NK-92 treated with Interleukin-12 subunit alpha and Interleukin-12 subunit beta, amount 100 ng/mL, for 24 hours (cell line): ENCODE measurements at regions not wholly inside any gene's neighbourhood (a gene's known extent, or its start where the extent isn't known, plus 50 kb on each side); places are given as distances from the start of the nearest gene placed in this dataset.

Source experiments
- DNase-seq: peaks from one replicate; lab custom pipeline; 2025; lab: John Stamatoyannopoulos, UW

GRCh38 chr6:44679438-44680201 is 292.1 kb downstream of the CDC5L start:
- DNase-seq, result no peak

DNA sequence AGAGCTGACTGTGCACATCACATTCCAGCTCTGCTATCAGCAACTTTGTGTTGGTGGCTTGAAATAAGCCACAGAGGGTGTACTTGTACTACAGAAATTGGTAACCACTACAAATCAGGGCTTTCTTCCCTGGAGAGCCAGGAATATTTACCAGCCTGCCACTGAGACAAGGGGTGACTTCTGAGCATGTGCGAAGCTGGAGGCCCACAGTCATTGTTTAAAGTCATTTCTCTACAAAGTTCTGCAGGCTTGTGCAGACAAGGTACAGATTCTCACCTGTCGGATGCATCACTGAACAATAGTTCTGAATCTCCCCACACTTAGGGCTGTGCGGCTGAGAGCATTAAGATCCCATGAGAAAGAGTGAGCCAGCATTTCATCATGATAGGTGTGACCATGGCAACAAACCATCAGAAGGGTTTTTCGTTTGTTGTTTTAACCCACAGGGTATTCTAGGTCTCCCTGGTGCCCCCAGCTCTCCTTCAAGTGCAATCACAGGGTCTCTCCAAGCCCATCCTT is 292.8 kb downstream of the CDC5L start:
- DNase-seq, result no peak

DNA sequence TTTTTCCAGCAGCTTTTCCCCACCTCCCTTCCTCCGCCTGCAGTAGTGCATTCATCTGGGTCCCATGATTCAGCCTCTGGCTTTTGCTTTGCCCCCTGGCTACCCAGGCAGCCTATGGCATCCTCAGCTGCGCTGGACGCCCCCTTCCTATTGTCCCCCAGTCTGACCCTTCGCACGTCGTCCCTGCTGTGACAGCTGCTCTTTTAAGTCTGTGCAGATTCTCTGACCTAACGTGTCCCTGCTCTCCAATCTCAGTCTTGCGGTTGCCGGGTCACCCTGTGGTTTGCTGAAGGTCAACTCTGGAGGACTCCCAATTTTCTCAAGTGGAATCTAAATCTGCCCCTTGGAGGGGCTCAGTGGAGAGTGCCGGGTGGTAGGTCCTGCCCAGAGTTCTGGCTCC is 294.3 kb downstream of the CDC5L start:
- DNase-seq, result no peak

DNA sequence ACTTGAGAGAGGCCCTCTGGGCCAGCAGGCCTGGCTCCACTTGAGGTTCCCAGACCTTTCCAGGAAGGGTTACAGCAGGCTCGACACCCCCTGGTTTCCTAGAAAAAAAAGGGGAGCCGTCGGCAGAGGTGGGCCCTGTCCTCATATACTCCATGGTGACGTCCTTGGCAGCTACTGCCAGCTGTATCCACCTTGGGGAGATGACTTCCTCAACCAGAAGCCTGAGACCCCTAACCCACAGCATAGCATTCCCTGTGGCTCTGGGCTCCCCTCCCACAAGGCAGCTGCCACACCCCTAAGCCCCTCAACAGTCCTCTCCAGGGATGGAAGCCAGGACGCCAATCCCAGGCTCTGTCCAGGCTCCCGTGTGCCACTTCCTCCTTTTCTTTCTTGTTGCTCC is 294.8 kb downstream of the CDC5L start:
- no peak for DNase-seq

GRCh38 chr6:44682987-44683779 is 295.7 kb downstream of the CDC5L start:
- no peak for DNase-seq

- no peak for DNase-seq
These were observed 297.7 kb downstream of the CDC5L start for GRCh38 chr6:44685213-44685612.

DNA sequence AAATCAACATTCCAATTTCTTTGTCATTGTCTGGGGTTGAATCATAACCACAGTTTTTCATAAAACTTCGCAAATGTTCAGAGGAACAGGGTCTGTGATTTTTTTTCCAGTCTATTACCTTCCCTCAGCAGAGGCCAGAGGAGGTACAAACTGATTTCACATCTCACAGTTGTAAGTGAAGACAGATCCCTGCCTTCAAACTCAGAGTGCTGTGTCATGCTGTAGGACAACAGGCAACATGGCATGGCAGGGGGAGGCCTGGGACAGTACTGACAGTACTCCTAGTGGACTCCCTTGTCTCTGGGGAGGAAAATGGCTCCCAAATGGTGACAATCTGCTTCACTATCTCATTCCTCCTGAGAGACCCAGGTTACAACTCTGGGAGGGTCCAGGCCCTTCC is 308.6 kb downstream of the CDC5L start:
- no peak for DNase-seq

GRCh38 chr6:44696686-44697085 is 309.2 kb downstream of the CDC5L start:
- no peak for DNase-seq

- no peak for DNase-seq
These were observed 309.8 kb downstream of the CDC5L start for GRCh38 chr6:44697327-44697726.

- DNase-seq, result no peak
These were observed 311.1 kb downstream of the CDC5L start for GRCh38 chr6:44698602-44699001.

DNA sequence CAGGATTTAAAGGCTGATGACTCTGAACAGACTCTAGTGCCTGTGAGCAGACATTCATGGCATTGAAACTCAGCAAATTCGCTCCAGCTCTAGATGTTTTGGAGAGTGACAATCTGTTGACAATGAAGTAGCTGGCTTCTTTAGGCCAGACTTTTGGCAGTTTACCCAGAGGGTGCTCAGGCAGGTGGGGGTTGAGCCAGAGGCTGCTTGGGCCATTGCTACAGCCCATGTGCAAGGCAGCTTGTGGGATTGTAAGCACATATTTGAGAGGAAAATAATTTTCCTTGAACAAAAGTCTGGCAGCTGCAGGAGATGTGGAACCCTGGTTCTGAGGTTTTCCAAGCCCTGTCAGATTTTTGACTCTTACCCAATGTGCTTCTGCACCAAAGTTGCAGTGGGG is 311.6 kb downstream of the CDC5L start:
- DNase-seq, result no peak

DNA sequence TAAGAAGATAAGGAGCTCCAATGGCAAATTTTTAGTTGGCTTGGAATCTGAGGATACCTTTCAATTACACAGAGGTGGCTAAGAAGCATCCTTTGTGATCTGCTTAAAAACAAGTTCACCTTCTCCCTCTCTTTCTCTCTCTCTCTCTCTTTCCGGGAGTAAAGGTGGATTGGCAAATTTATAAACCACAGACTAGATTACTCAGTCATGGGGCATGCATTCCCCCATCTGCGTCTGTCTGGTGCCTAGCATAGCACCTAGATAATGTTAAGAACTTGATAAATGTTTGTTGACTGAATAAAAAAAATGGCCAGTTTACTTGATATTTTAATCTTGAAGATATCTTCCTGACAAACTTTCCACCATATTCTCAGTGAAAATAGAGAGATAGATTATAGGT is 312.3 kb downstream of the CDC5L start:
- DNase-seq, result no peak

DNA sequence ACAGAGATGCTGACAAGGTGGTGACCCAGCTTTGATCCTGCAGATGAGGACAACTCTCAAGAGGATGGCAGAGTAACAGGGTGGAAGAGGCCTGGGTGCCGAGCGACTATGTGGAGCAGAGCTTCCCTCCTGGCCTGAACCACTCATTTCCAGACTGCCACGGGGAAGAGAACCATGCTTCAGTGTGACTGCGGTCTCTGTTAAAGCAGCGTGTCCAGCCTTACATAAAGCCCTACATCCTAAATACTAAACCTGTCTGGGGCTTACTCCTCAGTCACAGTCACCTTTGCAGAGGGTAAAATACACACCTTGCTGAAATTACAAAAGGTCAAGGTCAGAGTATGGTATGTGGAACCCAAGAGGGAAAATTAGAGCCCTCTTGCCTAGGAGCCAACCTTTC is 312.9 kb downstream of the CDC5L start:
- no peak for DNase-seq

- no peak for DNase-seq
These were observed 313.6 kb downstream of the CDC5L start for GRCh38 chr6:44701038-44701636.

- no peak for DNase-seq
These were observed 314.2 kb downstream of the CDC5L start for GRCh38 chr6:44701637-44702101.

DNA sequence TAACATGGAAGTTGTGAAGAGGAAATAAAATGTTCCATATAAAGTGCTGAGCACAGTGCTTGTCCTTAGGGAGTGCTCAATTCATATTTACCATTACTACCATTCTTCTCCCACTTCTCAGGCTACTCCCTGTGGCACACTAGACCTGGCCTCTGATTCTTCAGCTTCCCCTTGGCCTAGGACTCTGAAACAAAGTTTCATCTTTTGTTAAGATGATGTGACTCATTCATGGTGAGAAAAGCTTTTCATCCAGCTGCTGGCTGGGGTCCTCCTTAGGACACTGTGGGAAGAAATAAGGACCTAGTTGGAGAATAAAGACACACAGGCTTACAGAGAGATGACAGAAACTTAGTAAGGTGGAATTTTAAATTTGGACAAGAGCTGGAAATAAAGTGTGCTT is 314.8 kb downstream of the CDC5L start:
- DNase-seq, result no peak

- no peak for DNase-seq
These were observed 317.0 kb downstream of the CDC5L start for GRCh38 chr6:44704240-44705150.

DNA sequence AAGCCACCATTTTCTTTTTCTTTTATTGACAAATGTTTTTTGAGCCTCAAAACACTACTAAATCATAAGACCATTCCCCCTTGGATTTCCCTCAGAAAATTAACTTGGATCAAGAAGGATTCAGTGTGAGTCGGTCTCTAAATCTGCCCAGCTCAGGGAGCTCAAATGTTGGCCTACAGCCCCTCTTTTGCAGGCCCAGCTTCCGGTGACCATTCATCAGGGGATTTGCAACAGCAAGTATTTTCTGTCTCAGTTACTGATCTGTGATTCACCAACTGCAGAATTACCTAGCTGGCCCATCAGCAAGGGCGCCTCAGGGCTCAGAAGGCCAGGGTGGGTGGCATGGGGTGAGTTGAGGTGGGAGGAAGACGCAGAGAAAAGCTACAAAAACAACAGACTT is 318.1 kb downstream of the CDC5L start:
- no peak for DNase-seq

- no peak for DNase-seq
These were observed 318.5 kb downstream of the CDC5L start for GRCh38 chr6:44706011-44706410.

GRCh38 chr6:44708208-44708607 is 320.7 kb downstream of the CDC5L start:
- no peak for DNase-seq

- DNase-seq, result no peak
These were observed 325.0 kb downstream of the CDC5L start for GRCh38 chr6:44712353-44713111.
